ENCODE measurements at regions not wholly inside any gene's neighbourhood (a gene's known extent, or its start where the extent isn't known, plus 50 kb on each side); places are given as distances from the start of the nearest gene placed in this dataset.

- no peak for ATAC-seq (ENCODE audit: insufficient number of reproducible peaks, low FRiP score, low read depth)
Observed at GRCh38 chr3:187843654-187844053, 98.4 kb upstream of the BCL6 start.

GRCh38 chr3:187844708-187845107 lies 99.4 kb upstream of the BCL6 start:
- H3K27ac ChIP-seq: no peak overlapping the region
- no peaks in the 10 kb centered on the region for H3K36me3 ChIP-seq
- H3K4me3 ChIP-seq: no peak overlapping the region
- no peaks in the 10 kb centered on the region for H3K4me1 ChIP-seq (ENCODE audit: control insufficient read depth in 1 of 2, low read depth in 2 of 2)
- ATAC-seq (ENCODE audit: insufficient number of reproducible peaks, low FRiP score, low read depth): no peak
- H3K27me3 ChIP-seq (replicated peaks; ENCODE audit: insufficient read depth): no peaks in the 10 kb centered on the region
- no peak for DNase-seq (ENCODE audit: low spot score)
- no peaks in the 10 kb centered on the region for H3K9me3 ChIP-seq
- no peak for TF ChIP-seq CTCF (IDR thresholded peaks at IDR 0.05)

More at GRCh38 chr3:187843654-187844053, 98.4 kb upstream of the BCL6 start:
- no peak for TF ChIP-seq CTCF (IDR thresholded peaks at IDR 0.05)
- no peak overlapping the region for H3K27ac ChIP-seq
- H3K4me3 ChIP-seq: no peak overlapping the region
- no peaks in the 10 kb centered on the region for H3K4me1 ChIP-seq (ENCODE audit: control insufficient read depth in 1 of 2, low read depth in 2 of 2)
- no peaks in the 10 kb centered on the region for H3K27me3 ChIP-seq (replicated peaks; ENCODE audit: insufficient read depth)
- no peak for DNase-seq (ENCODE audit: low spot score)
- H3K9me3 ChIP-seq: no peaks in the 10 kb centered on the region
- no peaks in the 10 kb centered on the region for H3K36me3 ChIP-seq

GRCh38 chr3:187845826-187846225 lies 100.6 kb upstream of the BCL6 start:
- Histone ChIP-seq H3K9me3 (no peaks in the 10 kb centered on the region), H3K4me1 (ENCODE audit: control insufficient read depth in 1 of 2, low read depth in 2 of 2) (no peaks in the 10 kb centered on the region), H3K36me3 (no peaks in the 10 kb centered on the region), H3K27me3 (replicated peaks; ENCODE audit: insufficient read depth) (no peaks in the 10 kb centered on the region), H3K4me3 (no peak overlapping the region), H3K27ac (no peak overlapping the region)
- no peak for DNase-seq (ENCODE audit: low spot score)
- ATAC-seq (ENCODE audit: insufficient number of reproducible peaks, low FRiP score, low read depth): no peak
- no peak for TF ChIP-seq CTCF (IDR thresholded peaks at IDR 0.05)

- Histone ChIP-seq H3K4me1 (ENCODE audit: control insufficient read depth in 1 of 2, low read depth in 2 of 2) (no peaks in the 10 kb centered on the region), H3K27me3 (replicated peaks; ENCODE audit: insufficient read depth) (no peaks in the 10 kb centered on the region), H3K9me3 (no peaks in the 10 kb centered on the region), H3K4me3 (no peak overlapping the region), H3K36me3 (no peaks in the 10 kb centered on the region), H3K27ac (no peak overlapping the region)
- TF ChIP-seq CTCF (IDR thresholded peaks at IDR 0.05): no peak
- no peak for DNase-seq (ENCODE audit: low spot score)
- no peak for ATAC-seq (ENCODE audit: insufficient number of reproducible peaks, low FRiP score, low read depth)
Observed at GRCh38 chr3:187848401-187848800, 103.1 kb upstream of the BCL6 start.

- no peak overlapping the region for H3K27ac ChIP-seq
- H3K9me3 ChIP-seq: no peaks in the 10 kb centered on the region
- H3K4me3 ChIP-seq: no peak overlapping the region
- H3K4me1 ChIP-seq (ENCODE audit: control insufficient read depth in 1 of 2, low read depth in 2 of 2): no peaks in the 10 kb centered on the region
- no peaks in the 10 kb centered on the region for H3K27me3 ChIP-seq (replicated peaks; ENCODE audit: insufficient read depth)
- no peak for TF ChIP-seq CTCF (IDR thresholded peaks at IDR 0.05)
- DNase-seq (ENCODE audit: low spot score): no peak
- no peaks in the 10 kb centered on the region for H3K36me3 ChIP-seq
- ATAC-seq (ENCODE audit: insufficient number of reproducible peaks, low FRiP score, low read depth): no peak
Observed at GRCh38 chr3:187849016-187849654, 103.9 kb upstream of the BCL6 start.
